OCI-LY7 (cell line): ENCODE measurements at regions not wholly inside any gene's neighbourhood (a gene's known extent, or its start where the extent isn't known, plus 50 kb on each side); places are given as distances from the start of the nearest gene placed in this dataset. TPM values are rescaled to one million over a fixed set of nuclear protein-coding genes. Genes with fewer than 3 reads are reported as not detected.

Experiments
- BruUV-seq: library from RNA; stranded (reverse); fragments of 400-500 nt; replicated peaks from 2 replicates; lab custom pipeline; 2021; lab: Mats Ljungman, UMichigan
- CTCF ChIA-PET: fragments of 300-600 bp; sonication (Branson Sonifier 250); formaldehyde crosslinking; loops from one replicate; lab custom pipeline; 2022; ENCODE audit warnings: antibody characterized with exemption; ENCODE audit not compliant: unreplicated experiment; lab: Charles Lee
- POLR2A ChIA-PET: fragments of 300-600 bp; sonication (Branson Sonifier 250); formaldehyde crosslinking; loops from one replicate; lab custom pipeline; 2022; ENCODE audit warnings: antibody characterized with exemption; lab: Charles Lee
- DNase-seq: peaks from one replicate; pipeline ENCODE4 v3.0.0-alpha.2; 2015; ENCODE audit warnings: low spot score
- H2AFZ ChIP-seq: fragments of 200-600 bp; sonication (generic), shearing (Covaris generic); 2 replicates; pipeline ENCODE4 v1.6.1; 2014; ENCODE audit warnings: mild to moderate bottlenecking, antibody characterized with exemption, low read length, moderate library complexity
- H3K27ac ChIP-seq: fragments of 200-600 bp; sonication (generic); 2 replicates; pipeline ENCODE4 v1.5.1; 2014; ENCODE audit warnings: mixed run types, low read depth, mild to moderate bottlenecking, moderate library complexity, low read length, inconsistent platforms; ENCODE audit not compliant: poor library complexity, severe bottlenecking
- H3K36me3 ChIP-seq: fragments of 200-600 bp; sonication (generic); 2 replicates; pipeline ENCODE4 v1.6.1; 2014; ENCODE audit warnings: mild to moderate bottlenecking, antibody characterized with exemption, low read length, moderate library complexity, mixed read lengths; ENCODE audit not compliant: insufficient read depth
- H3K4me1 ChIP-seq: fragments of 200-600 bp; sonication (generic); 2 replicates; pipeline ENCODE4 v1.5.1; 2014; ENCODE audit warnings: mild to moderate bottlenecking, low read length; ENCODE audit not compliant: insufficient read depth, poor library complexity, severe bottlenecking
- H3K4me2 ChIP-seq: fragments of 200-600 bp; sonication (generic); 2 replicates; pipeline ENCODE4 v1.6.1; 2014; ENCODE audit warnings: mild to moderate bottlenecking, low read length
- H3K4me3 ChIP-seq: fragments of 200-600 bp; sonication (generic); 2 replicates; pipeline ENCODE4 v1.5.1; 2014; ENCODE audit warnings: mild to moderate bottlenecking, low read depth, low read length; ENCODE audit not compliant: poor library complexity, severe bottlenecking
- H3K79me2 ChIP-seq: fragments of 200-600 bp; sonication (generic); 2 replicates; pipeline ENCODE4 v1.6.1; 2016; ENCODE audit warnings: low read depth, mild to moderate bottlenecking, low read length, moderate library complexity, mixed read lengths; ENCODE audit not compliant: insufficient read depth
- H3K9me2 ChIP-seq: fragments of 200-600 bp; sonication (generic); 2 replicates; pipeline ENCODE4 v1.6.1; 2016; ENCODE audit warnings: mild to moderate bottlenecking, low read length, mixed read lengths; ENCODE audit not compliant: insufficient read depth
- H3K9me3 ChIP-seq: fragments of 200-600 bp; sonication (generic); 2 replicates; pipeline ENCODE4 v1.6.1; 2014; ENCODE audit warnings: mild to moderate bottlenecking, mixed run types, low read length, mixed read lengths
- H4K20me1 ChIP-seq: fragments of 200-600 bp; sonication (generic); 2 replicates; pipeline ENCODE4 v1.6.1; 2014; ENCODE audit warnings: mild to moderate bottlenecking, antibody characterized with exemption, low read length, moderate library complexity, mixed read lengths; ENCODE audit not compliant: insufficient read depth
- EZH2phosphoT487 ChIP-seq: fragments of 200-600 bp; sonication (generic); IDR thresholded peaks from 2 replicates; pipeline ENCODE4 v1.6.1; 2018; ENCODE audit warnings: low read depth, borderline replicate concordance, mild to moderate bottlenecking, mixed run types, antibody characterized with exemption, low read length, moderate library complexity, mixed read lengths
- intact Hi-C: fragments of 100-400 bp; cut with micrococcal nuclease; formaldehyde crosslinking; loops from one replicate; pipeline ENCODE4 v1.10.0; 2022; ENCODE audit not compliant: unreplicated experiment
- small RNA-seq: library from RNA; depleted of rRNA; stranded (forward); fragments of <200 nt; gene quantifications from one replicate; pipeline ENCODE3, GENCODE V24; 2014
- TF ChIP-seq, protein P1 (sequence below): fragments of 200-600 bp; sonication (generic); conservative IDR thresholded peaks from 2 replicates; pipeline ENCODE4 v1.5.1; 2014; ENCODE audit warnings: mild to moderate bottlenecking, antibody characterized with exemption, low read length, moderate library complexity, mixed read lengths

- H3K27ac ChIP-seq, result no peak overlapping the region
- H3K9me3 ChIP-seq, result no peaks in the 10 kb centered on the region
- TF ChIP-seq EZH2phosphoT487, result no peak
- TF ChIP-seq, protein P1, sequence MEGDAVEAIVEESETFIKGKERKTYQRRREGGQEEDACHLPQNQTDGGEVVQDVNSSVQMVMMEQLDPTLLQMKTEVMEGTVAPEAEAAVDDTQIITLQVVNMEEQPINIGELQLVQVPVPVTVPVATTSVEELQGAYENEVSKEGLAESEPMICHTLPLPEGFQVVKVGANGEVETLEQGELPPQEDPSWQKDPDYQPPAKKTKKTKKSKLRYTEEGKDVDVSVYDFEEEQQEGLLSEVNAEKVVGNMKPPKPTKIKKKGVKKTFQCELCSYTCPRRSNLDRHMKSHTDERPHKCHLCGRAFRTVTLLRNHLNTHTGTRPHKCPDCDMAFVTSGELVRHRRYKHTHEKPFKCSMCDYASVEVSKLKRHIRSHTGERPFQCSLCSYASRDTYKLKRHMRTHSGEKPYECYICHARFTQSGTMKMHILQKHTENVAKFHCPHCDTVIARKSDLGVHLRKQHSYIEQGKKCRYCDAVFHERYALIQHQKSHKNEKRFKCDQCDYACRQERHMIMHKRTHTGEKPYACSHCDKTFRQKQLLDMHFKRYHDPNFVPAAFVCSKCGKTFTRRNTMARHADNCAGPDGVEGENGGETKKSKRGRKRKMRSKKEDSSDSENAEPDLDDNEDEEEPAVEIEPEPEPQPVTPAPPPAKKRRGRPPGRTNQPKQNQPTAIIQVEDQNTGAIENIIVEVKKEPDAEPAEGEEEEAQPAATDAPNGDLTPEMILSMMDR, result no peak
- POLR2A ChIA-PET, result no interaction called here
- no peaks in the 10 kb centered on the region for H3K79me2 ChIP-seq
- no peak overlapping the region for H2AFZ ChIP-seq
- H3K4me1 ChIP-seq, result no peaks in the 10 kb centered on the region
- H3K9me2 ChIP-seq, result no peaks in the 10 kb centered on the region
- intact Hi-C loops, result no loop called here
- H3K4me2 ChIP-seq, result no peak overlapping the region
- BruUV-seq, result no TSS peak
- CTCF ChIA-PET, result no interaction called here
- no peak for DNase-seq
- no peaks in the 10 kb centered on the region for H4K20me1 ChIP-seq
- no peaks in the 10 kb centered on the region for H3K36me3 ChIP-seq
- no peak overlapping the region for H3K4me3 ChIP-seq
Measured at GRCh38 chr4:166680796-166681195, 553.5 kb downstream of the SPOCK3 start.

- no peak overlapping the region for H3K4me2 ChIP-seq
- BruUV-seq, result no TSS peak
- H3K36me3 ChIP-seq, result no peaks in the 10 kb centered on the region
- no peaks in the 10 kb centered on the region for H3K9me2 ChIP-seq
- H3K9me3 ChIP-seq, result no peaks in the 10 kb centered on the region
- DNase-seq, result no peak
- no peaks in the 10 kb centered on the region for H3K4me1 ChIP-seq
- no peak for TF ChIP-seq EZH2phosphoT487
- TF ChIP-seq, protein P1, result no peak
- no peak overlapping the region for H3K27ac ChIP-seq
- POLR2A ChIA-PET, result interaction anchor here (0.6 kb wide), 1 partner anchor 429 kb away, joined by 3 read pairs; no protein-coding TSS in a partner anchor
- CTCF ChIA-PET, result no interaction called here
- no peak overlapping the region for H2AFZ ChIP-seq
- intact Hi-C loops, result no loop called here
- no peak overlapping the region for H3K4me3 ChIP-seq
- H4K20me1 ChIP-seq, result no peaks in the 10 kb centered on the region
- no peaks in the 10 kb centered on the region for H3K79me2 ChIP-seq
Measured at GRCh38 chr4:166682200-166682599, 552.1 kb downstream of the SPOCK3 start.

Small RNAs in the stretch of these regions (small RNA-seq; reads per million reads assigned to genes)
- not detected for gene RF00019
